ENCODE measurements at regions not wholly inside any gene's neighbourhood (a gene's known extent, or its start where the extent isn't known, plus 50 kb on each side); places are given as distances from the start of the nearest gene placed in this dataset.

DNA sequence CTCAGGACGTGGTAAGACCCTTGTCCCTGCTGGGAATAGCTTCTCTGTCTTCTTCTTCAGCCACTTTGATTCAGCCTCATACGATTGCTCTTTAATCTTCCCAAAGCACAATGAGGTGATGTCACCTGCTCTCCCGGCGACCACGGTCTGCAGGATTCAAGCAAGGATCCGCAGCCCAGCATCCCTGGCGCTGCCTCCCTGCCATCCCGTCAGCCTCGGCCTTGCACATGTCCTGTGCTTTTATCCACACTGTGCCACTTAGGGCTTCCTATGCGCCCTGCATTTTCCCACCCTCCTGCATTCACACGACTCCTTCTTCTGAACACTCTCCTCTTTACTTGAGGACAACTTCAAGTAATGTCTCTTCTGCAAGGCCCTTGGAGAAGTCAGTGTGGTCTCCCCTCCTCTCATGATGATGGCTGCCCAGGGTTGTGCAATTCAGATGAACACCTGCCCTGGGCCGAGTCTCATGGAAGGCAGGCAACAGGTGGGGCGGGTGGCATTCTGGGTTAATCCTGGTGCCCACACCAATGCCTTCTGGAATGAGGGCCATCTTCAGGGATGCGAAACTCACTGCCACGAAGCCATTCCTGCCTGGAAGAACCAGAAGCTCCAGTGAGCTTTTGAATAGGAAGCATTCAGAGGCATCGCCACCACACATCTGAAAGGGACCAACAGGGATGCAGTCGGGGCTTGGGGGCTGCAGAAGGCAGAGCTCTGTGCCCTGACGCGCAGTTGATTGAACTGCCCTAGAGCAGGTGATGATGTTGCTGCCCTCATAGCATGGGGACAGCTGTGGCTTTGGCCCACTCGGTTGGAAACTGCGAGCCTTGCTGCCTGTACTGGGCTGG is 287.5 kb downstream of the GLRX3 start:
- H3K9me3 ChIP-seq = no peaks in the 10 kb centered on the region
- no peak overlapping the region for H3K27ac ChIP-seq
- intact Hi-C loops (cut with DNase I; ENCODE audit: low total_unique reads) = no loop called here
- no peaks in the 10 kb centered on the region for H3K4me1 ChIP-seq
- TF ChIP-seq POLR2AphosphoS5 (IDR thresholded peaks at IDR 0.05) = no peak
- no peak for TF ChIP-seq CTCF (IDR thresholded peaks at IDR 0.05)
- TF ChIP-seq POLR2A (IDR thresholded peaks at IDR 0.05) = no peak
- DNase-seq (ENCODE audit: low spot score in 2 of 2) = no peak
- no peaks in the 10 kb centered on the region for H3K36me3 ChIP-seq
- no peaks in the 10 kb centered on the region for H3K27me3 ChIP-seq
- no peak overlapping the region for H3K4me3 ChIP-seq

DNA sequence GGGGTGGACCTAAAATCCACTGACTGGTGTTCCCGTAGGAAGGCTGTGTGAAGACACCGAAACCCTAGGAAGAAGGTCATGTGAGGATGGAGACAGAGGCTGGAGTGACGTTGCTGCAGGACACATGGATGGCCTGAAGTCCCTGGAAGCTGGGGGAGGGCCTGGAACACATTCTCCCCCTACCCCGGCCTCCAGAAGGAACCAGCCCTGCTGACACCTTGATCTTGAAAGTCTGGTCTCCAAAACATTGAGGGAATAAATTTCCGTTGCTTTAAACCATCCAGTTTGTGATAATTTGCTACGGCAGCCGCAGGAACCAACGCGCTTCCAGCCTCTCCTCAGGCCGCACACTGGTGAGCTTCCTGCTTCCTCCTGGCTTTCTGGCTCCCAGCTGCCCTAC is 288.2 kb downstream of the GLRX3 start:
- H3K4me1 ChIP-seq = no peaks in the 10 kb centered on the region
- H3K4me3 ChIP-seq = no peak overlapping the region
- intact Hi-C loops (cut with DNase I; ENCODE audit: low total_unique reads) = no loop called here
- no peaks in the 10 kb centered on the region for H3K27me3 ChIP-seq
- TF ChIP-seq POLR2AphosphoS5 (IDR thresholded peaks at IDR 0.05) = no peak
- no peak for TF ChIP-seq POLR2A (IDR thresholded peaks at IDR 0.05)
- no peak for TF ChIP-seq CTCF (IDR thresholded peaks at IDR 0.05)
- H3K9me3 ChIP-seq = no peaks in the 10 kb centered on the region
- H3K36me3 ChIP-seq = no peaks in the 10 kb centered on the region
- no peak for DNase-seq (ENCODE audit: low spot score in 2 of 2)
- no peak overlapping the region for H3K27ac ChIP-seq

DNA sequence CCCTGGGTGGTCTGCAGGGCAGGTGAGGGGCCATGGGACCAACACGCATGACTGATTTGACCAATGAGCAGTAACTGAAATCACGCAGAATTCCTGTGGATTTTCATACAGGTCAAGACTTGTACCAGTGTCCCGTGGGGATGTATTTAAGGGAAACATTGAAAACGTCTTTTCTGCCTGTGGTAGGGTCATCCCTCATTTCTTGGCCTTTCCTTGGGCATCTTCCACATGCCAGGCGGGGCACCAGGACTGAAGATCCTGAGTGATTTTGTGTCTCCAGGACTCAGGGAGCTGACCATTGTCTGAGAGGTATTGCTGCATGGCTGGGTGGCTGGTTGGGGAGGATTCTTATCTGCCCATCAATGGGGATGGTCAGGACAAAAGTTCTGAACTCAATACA is 289.0 kb downstream of the GLRX3 start:
- no peaks in the 10 kb centered on the region for H3K9me3 ChIP-seq
- no peak overlapping the region for H3K4me3 ChIP-seq
- no peaks in the 10 kb centered on the region for H3K27me3 ChIP-seq
- intact Hi-C loops (cut with DNase I; ENCODE audit: low total_unique reads) = no loop called here
- no peak for TF ChIP-seq CTCF (IDR thresholded peaks at IDR 0.05)
- no peak for TF ChIP-seq POLR2AphosphoS5 (IDR thresholded peaks at IDR 0.05)
- TF ChIP-seq POLR2A (IDR thresholded peaks at IDR 0.05) = no peak
- no peaks in the 10 kb centered on the region for H3K36me3 ChIP-seq
- H3K27ac ChIP-seq = no peak overlapping the region
- no peaks in the 10 kb centered on the region for H3K4me1 ChIP-seq
- DNase-seq (ENCODE audit: low spot score in 2 of 2) = no peak

DNA sequence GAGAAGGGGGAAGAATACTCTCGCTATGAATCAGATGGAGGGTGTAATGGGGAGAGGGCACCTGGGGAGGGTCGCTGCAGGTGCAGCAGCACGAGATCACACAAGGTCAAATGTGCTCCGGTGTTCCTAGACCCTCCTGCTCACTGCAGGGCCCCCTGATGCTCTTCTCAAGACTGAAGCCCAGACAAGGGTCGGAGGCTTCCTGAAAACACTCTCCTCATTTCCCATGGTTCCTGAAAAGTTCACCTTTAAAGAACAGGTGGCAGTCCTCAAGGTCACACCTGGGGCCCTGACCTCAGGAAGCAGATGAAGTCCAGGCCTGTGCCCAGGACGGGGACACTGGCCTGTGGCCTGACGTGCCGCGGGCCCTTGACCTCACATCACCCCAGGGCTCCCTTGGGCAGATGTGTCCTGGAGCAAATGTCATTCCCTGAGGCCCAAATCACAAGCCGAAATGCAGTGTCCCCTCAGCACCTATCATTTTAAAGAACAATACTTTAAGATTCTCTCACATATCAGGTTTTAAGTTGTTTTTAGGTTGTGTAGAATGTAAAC is 289.8 kb downstream of the GLRX3 start:
- no peaks in the 10 kb centered on the region for H3K36me3 ChIP-seq
- H3K4me1 ChIP-seq = no peaks in the 10 kb centered on the region
- TF ChIP-seq POLR2AphosphoS5 (IDR thresholded peaks at IDR 0.05) = no peak
- no peak for TF ChIP-seq CTCF (IDR thresholded peaks at IDR 0.05)
- no peak for TF ChIP-seq POLR2A (IDR thresholded peaks at IDR 0.05)
- intact Hi-C loops (cut with DNase I; ENCODE audit: low total_unique reads) = no loop called here
- no peak for DNase-seq (ENCODE audit: low spot score in 2 of 2)
- H3K4me3 ChIP-seq = no peak overlapping the region
- H3K27me3 ChIP-seq = no peaks in the 10 kb centered on the region
- H3K9me3 ChIP-seq = no peaks in the 10 kb centered on the region
- no peak overlapping the region for H3K27ac ChIP-seq

DNA sequence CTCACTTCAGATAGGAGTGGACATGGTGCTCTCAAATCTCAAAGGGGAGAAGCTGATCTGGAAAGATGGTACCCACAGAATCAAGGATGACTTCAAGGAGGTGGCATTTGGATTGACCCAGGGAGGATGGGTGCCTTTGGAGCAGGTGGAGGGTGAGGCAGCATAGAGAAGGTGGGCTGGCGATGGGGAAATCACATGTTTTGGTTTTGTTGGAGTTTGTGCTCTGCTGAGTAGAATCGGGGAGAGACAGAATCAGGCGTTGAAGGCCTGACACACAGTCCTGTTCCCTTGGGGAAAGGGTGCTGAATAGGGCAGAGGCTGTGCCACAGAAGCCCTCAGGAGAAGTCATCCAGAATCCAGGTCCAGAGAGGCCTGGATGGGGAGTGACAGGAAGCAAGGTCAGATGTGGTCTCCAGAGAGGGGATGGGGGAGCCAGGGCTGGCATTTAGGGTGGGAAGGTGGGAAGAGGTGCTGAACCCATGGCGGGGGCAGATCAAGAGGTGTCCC is 291.1 kb downstream of the GLRX3 start:
- DNase-seq (ENCODE audit: low spot score in 2 of 2) = no peak
- H3K27me3 ChIP-seq = no peaks in the 10 kb centered on the region
- intact Hi-C loops (cut with DNase I; ENCODE audit: low total_unique reads) = no loop called here
- no peak overlapping the region for H3K27ac ChIP-seq
- H3K4me3 ChIP-seq = no peak overlapping the region
- H3K36me3 ChIP-seq = no peaks in the 10 kb centered on the region
- H3K4me1 ChIP-seq = no peaks in the 10 kb centered on the region
- no peaks in the 10 kb centered on the region for H3K9me3 ChIP-seq
- TF ChIP-seq POLR2A (IDR thresholded peaks at IDR 0.05) = no peak
- no peak for TF ChIP-seq POLR2AphosphoS5 (IDR thresholded peaks at IDR 0.05)
- TF ChIP-seq CTCF (IDR thresholded peaks at IDR 0.05) = no peak
